Loucy (cell line): ENCODE measurements at regions not wholly inside any gene's neighbourhood (a gene's known extent, or its start where the extent isn't known, plus 50 kb on each side); places are given as distances from the start of the nearest gene placed in this dataset.

Experiments
- EZH2phosphoT487 ChIP-seq: fragments of 200-600 bp; IDR thresholded peaks from 2 replicates; pipeline ENCODE4 v1.6.1; 2018; ENCODE audit warnings: antibody characterized with exemption, mild to moderate bottlenecking, moderate library complexity, borderline replicate concordance
- TF ChIP-seq, protein P1 (sequence below): fragments of 200-600 bp; sonication (generic); conservative IDR thresholded peaks from 2 replicates; pipeline ENCODE4 v1.5.1; 2014; ENCODE audit warnings: mild to moderate bottlenecking, antibody characterized with exemption, low read length

DNA sequence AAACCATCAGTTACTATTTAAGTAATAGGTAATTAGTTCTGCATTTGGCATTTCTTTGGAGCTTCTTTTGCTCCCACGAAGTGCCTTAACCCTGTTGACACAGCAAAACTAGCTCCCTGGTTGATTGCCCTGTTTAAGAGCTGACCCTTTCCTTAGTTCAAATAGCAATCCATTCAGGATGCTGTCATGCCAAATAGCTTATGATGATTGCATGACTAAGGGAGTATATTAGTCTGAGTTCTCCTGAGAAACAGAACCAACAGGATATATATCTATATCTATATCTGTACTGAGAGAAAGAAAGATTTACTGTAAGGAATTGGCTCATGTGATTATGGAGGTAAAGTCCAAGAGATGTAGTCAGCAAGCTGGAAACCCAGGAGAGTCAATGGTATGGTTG lies 50.3 kb upstream of the SPRED1 start:
- TF ChIP-seq, protein P1, sequence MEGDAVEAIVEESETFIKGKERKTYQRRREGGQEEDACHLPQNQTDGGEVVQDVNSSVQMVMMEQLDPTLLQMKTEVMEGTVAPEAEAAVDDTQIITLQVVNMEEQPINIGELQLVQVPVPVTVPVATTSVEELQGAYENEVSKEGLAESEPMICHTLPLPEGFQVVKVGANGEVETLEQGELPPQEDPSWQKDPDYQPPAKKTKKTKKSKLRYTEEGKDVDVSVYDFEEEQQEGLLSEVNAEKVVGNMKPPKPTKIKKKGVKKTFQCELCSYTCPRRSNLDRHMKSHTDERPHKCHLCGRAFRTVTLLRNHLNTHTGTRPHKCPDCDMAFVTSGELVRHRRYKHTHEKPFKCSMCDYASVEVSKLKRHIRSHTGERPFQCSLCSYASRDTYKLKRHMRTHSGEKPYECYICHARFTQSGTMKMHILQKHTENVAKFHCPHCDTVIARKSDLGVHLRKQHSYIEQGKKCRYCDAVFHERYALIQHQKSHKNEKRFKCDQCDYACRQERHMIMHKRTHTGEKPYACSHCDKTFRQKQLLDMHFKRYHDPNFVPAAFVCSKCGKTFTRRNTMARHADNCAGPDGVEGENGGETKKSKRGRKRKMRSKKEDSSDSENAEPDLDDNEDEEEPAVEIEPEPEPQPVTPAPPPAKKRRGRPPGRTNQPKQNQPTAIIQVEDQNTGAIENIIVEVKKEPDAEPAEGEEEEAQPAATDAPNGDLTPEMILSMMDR: no peak
- TF ChIP-seq EZH2phosphoT487: no peak
